HCT116 (cell line): ENCODE measurements at regions not wholly inside any gene's neighbourhood (a gene's known extent, or its start where the extent isn't known, plus 50 kb on each side); places are given as distances from the start of the nearest gene placed in this dataset.

Experiments
- POLR2AphosphoS5 ChIP-seq: IDR thresholded peaks from 2 replicates; pipeline ENCODE4 v1.6.1; 2011; ENCODE audit warnings: mild to moderate bottlenecking, low read depth, low read length, moderate library complexity
- TF ChIP-seq, protein P1 (sequence below): IDR thresholded peaks from 2 replicates; pipeline ENCODE4 v1.6.1; 2012; ENCODE audit warnings: low read depth

DNA sequence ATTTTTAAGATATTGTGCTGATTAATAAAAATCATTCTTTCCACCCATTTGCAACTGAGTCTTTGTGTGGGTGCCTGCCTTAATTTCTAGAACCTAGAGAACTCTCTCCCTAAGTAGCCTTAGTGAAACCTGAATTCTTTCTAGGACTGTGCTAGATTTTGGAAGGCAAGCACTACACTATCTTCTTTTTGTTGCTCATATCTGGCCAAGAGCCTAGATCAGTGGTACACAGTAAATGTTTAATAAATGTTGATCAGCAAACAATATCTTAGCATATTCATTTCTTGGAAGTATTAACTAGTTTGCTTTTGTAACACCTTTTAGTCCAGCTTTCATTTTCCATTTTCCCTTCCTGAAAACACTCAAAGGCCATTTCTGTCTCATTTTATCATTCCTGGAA lies 108.5 kb upstream of the CARMIL1 start:
- TF ChIP-seq, protein P1, sequence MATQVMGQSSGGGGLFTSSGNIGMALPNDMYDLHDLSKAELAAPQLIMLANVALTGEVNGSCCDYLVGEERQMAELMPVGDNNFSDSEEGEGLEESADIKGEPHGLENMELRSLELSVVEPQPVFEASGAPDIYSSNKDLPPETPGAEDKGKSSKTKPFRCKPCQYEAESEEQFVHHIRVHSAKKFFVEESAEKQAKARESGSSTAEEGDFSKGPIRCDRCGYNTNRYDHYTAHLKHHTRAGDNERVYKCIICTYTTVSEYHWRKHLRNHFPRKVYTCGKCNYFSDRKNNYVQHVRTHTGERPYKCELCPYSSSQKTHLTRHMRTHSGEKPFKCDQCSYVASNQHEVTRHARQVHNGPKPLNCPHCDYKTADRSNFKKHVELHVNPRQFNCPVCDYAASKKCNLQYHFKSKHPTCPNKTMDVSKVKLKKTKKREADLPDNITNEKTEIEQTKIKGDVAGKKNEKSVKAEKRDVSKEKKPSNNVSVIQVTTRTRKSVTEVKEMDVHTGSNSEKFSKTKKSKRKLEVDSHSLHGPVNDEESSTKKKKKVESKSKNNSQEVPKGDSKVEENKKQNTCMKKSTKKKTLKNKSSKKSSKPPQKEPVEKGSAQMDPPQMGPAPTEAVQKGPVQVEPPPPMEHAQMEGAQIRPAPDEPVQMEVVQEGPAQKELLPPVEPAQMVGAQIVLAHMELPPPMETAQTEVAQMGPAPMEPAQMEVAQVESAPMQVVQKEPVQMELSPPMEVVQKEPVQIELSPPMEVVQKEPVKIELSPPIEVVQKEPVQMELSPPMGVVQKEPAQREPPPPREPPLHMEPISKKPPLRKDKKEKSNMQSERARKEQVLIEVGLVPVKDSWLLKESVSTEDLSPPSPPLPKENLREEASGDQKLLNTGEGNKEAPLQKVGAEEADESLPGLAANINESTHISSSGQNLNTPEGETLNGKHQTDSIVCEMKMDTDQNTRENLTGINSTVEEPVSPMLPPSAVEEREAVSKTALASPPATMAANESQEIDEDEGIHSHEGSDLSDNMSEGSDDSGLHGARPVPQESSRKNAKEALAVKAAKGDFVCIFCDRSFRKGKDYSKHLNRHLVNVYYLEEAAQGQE, result no peak
- no peak for TF ChIP-seq POLR2AphosphoS5
